HCT116 (cell line): ENCODE measurements at regions not wholly inside any gene's neighbourhood (a gene's known extent, or its start where the extent isn't known, plus 50 kb on each side); places are given as distances from the start of the nearest gene placed in this dataset.

Experiments
- ATAC-seq: fragments of 200-7000 bp; cut with Tn5 transposase; 2 replicates; pipeline ENCODE4 v1.9.1; 2020; ENCODE audit warnings: mild to moderate bottlenecking, moderate library complexity
- BruUV-seq: library from RNA; stranded (reverse); fragments of 400-500 nt; replicated peaks from 2 replicates; lab custom pipeline; 2021; lab: Mats Ljungman, UMichigan
- CTCF ChIA-PET: fragments of 300-600 bp; sonication (Branson Sonifier 250); formaldehyde crosslinking; loops from one replicate; lab custom pipeline; 2021; ENCODE audit warnings: antibody characterized with exemption; lab: Charles Lee
- POLR2A ChIA-PET: fragments of 300-600, 350-600 bp; sonication (Branson Sonifier 250); formaldehyde crosslinking; loops from one replicate; lab custom pipeline; 2021; ENCODE audit warnings: antibody characterized with exemption; lab: Charles Lee
- RAD21 ChIA-PET, 2 experiments: fragments of 300-600 bp; sonication (Branson Sonifier 250); formaldehyde crosslinking; loops; one replicate each; lab custom pipeline; 2023; ENCODE audit warnings: low total read pairs in 2 of 2; ENCODE audit not compliant: uncharacterized antibody in 2 of 2, unreplicated experiment in 2 of 2, low non-redundant PET in 1 of 2; lab: Charles Lee
- DNase-seq: peaks from one replicate; pipeline ENCODE4 v3.0.0-alpha.2; 2010; ENCODE audit warnings: low read depth, low spot score
- H2AFZ ChIP-seq: fragments of 200-600 bp; shearing (Covaris generic), sonication (generic); 2 replicates; pipeline ENCODE4 v1.6.1; 2017; ENCODE audit warnings: low read depth, mixed run types, mixed read lengths, antibody characterized with exemption, low read length; ENCODE audit not compliant: poor library complexity, severe bottlenecking
- H3K27ac ChIP-seq: 2 replicates; pipeline ENCODE4 v1.5.1; 2012; ENCODE audit warnings: low read depth, low read length
- H3K27me3 ChIP-seq: fragments of 200-600 bp; sonication (generic); 2 replicates; pipeline ENCODE4 v1.6.1; 2016; ENCODE audit warnings: mixed run types, low read length, mixed read lengths; ENCODE audit not compliant: insufficient read depth
- H3K36me3 ChIP-seq, 2 experiments: fragments of 200-500 bp in 1 of 2; fragments of 200-600 bp in 1 of 2; sonication (Bioruptor generic) in 1 of 2; sonication (generic) in 1 of 2; 2 replicates each; pipeline versions ENCODE4 v1.5.1 to v1.6.1; 2014 to 2016; ENCODE audit warnings: low read length in 2 of 2, inconsistent platforms in 1 of 2, mixed read lengths in 1 of 2, mixed run types in 1 of 2; ENCODE audit not compliant: insufficient read depth in 2 of 2, control insufficient read depth in 1 of 2
- H3K4me1 ChIP-seq, 2 experiments: fragments of 200-600 bp in 1 of 2; sonication (generic) in 1 of 2; 2 replicates each; pipeline versions ENCODE4 v1.5.1 to v1.6.1; 2012 to 2017; ENCODE audit warnings: low read length in 2 of 2, inconsistent platforms in 1 of 2, mild to moderate bottlenecking in 1 of 2, mixed read lengths in 1 of 2, mixed run types in 1 of 2, moderate library complexity in 1 of 2; ENCODE audit not compliant: insufficient read depth in 2 of 2, control insufficient read depth in 1 of 2
- H3K4me2 ChIP-seq: fragments of 200-600 bp; sonication (generic); 2 replicates; pipeline ENCODE4 v1.6.1; 2017; ENCODE audit warnings: mixed run types, low read length, mixed read lengths
- H3K4me3 ChIP-seq, 2 experiments: fragments of 200-600 bp in 1 of 2; sonication (generic) in 1 of 2; replicated peaks in 1 of 2; 2 replicates each; pipeline ENCODE4 v1.5.1; 2011 to 2016; ENCODE audit warnings: low read length in 2 of 2, control low read depth in 1 of 2, low read depth in 1 of 2, mild to moderate bottlenecking in 1 of 2, mixed read lengths in 1 of 2, mixed run types in 1 of 2
- H3K79me2 ChIP-seq: fragments of 200-600 bp; sonication (generic); 2 replicates; pipeline ENCODE4 v1.6.1; 2017; ENCODE audit warnings: mild to moderate bottlenecking, mixed run types, low read length, moderate library complexity, mixed read lengths; ENCODE audit not compliant: insufficient read depth
- H3K9ac ChIP-seq: fragments of 200-600 bp; sonication (generic); 2 replicates; pipeline ENCODE4 v1.6.1; 2016; ENCODE audit warnings: low read length, mixed read lengths
- H3K9me2 ChIP-seq: fragments of 200-600 bp; sonication (generic), shearing (Covaris generic); 2 replicates; pipeline ENCODE4 v1.6.1; 2017; ENCODE audit warnings: mixed run types, mild to moderate bottlenecking, moderate library complexity; ENCODE audit not compliant: insufficient read depth
- H3K9me3 ChIP-seq, 2 experiments: fragments of 200-500 bp in 1 of 2; fragments of 200-600 bp in 1 of 2; sonication (Bioruptor generic) in 1 of 2; sonication (generic) in 1 of 2; 2 replicates each; pipeline ENCODE4 v1.6.1; 2014 to 2017; ENCODE audit warnings: low read length in 2 of 2, mixed read lengths in 2 of 2, inconsistent platforms in 1 of 2, low read depth in 1 of 2, mild to moderate bottlenecking in 1 of 2, mixed run types in 1 of 2, moderate library complexity in 1 of 2; ENCODE audit not compliant: control insufficient read depth in 1 of 2, insufficient read depth in 1 of 2
- H4K20me1 ChIP-seq: fragments of 200-600 bp; sonication (generic), shearing (Covaris generic); 2 replicates; pipeline ENCODE4 v1.6.1; 2017; ENCODE audit warnings: mixed run types, mild to moderate bottlenecking, moderate library complexity; ENCODE audit not compliant: insufficient read depth
- EGR1 ChIP-seq: IDR thresholded peaks from 2 replicates; pipeline ENCODE4 v1.6.1; 2012; ENCODE audit warnings: low read depth
- POLR2AphosphoS5 ChIP-seq: IDR thresholded peaks from 2 replicates; pipeline ENCODE4 v1.6.1; 2011; ENCODE audit warnings: mild to moderate bottlenecking, low read depth, low read length, moderate library complexity
- intact Hi-C: fragments of 100-400 bp; cut with micrococcal nuclease; formaldehyde crosslinking; loops from 2 replicates; pipeline ENCODE4 v1.10.0; 2022
- TF ChIP-seq, protein P1 (sequence below): IDR thresholded peaks from 2 replicates; pipeline ENCODE4 v1.6.1; 2012; ENCODE audit warnings: low read depth

DNA sequence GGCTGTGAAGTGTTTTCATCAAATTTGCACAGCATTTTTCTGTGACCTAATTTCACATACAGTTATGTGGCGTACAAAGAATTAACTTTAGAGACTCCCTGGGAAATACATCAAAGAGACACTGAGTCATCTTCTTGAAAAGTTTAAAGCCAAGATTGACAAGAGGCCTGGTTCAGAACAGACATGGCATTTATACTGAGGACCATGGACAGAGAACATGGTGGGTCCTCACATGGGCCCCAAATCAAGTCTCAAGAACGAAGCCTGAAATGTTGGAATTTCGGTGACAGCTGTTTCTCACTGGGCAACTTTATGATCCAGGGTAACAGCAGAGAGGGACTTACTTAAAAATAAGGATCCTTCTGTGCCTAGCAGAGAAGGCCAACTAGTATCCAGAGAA lies 311.5 kb upstream of the KCNJ16 start:
- no peaks in the 10 kb centered on the region for H3K36me3 ChIP-seq
- BruUV-seq = no TSS peak
- H3K79me2 ChIP-seq = no peaks in the 10 kb centered on the region
- TF ChIP-seq, protein P1, sequence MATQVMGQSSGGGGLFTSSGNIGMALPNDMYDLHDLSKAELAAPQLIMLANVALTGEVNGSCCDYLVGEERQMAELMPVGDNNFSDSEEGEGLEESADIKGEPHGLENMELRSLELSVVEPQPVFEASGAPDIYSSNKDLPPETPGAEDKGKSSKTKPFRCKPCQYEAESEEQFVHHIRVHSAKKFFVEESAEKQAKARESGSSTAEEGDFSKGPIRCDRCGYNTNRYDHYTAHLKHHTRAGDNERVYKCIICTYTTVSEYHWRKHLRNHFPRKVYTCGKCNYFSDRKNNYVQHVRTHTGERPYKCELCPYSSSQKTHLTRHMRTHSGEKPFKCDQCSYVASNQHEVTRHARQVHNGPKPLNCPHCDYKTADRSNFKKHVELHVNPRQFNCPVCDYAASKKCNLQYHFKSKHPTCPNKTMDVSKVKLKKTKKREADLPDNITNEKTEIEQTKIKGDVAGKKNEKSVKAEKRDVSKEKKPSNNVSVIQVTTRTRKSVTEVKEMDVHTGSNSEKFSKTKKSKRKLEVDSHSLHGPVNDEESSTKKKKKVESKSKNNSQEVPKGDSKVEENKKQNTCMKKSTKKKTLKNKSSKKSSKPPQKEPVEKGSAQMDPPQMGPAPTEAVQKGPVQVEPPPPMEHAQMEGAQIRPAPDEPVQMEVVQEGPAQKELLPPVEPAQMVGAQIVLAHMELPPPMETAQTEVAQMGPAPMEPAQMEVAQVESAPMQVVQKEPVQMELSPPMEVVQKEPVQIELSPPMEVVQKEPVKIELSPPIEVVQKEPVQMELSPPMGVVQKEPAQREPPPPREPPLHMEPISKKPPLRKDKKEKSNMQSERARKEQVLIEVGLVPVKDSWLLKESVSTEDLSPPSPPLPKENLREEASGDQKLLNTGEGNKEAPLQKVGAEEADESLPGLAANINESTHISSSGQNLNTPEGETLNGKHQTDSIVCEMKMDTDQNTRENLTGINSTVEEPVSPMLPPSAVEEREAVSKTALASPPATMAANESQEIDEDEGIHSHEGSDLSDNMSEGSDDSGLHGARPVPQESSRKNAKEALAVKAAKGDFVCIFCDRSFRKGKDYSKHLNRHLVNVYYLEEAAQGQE = peak; percentile 37
- no peak for TF ChIP-seq POLR2AphosphoS5
- H3K4me1 ChIP-seq = peaks cover 3 to 23% of the 10 kb centered on the region in 2 experiments; a peak in 3 of 4 replicates
- DNase-seq = no peak
- POLR2A ChIA-PET = no interaction called here
- H3K27ac ChIP-seq = no peak overlapping the region
- ATAC-seq = no peak
- no peaks in the 10 kb centered on the region for H3K27me3 ChIP-seq
- no peaks in the 10 kb centered on the region for H3K9me2 ChIP-seq
- H3K4me2 ChIP-seq = no peak overlapping the region
- intact Hi-C loops = no loop called here
- peaks cover 0 to 5% of the 10 kb centered on the region in 2 experiments; a peak in 2 of 4 replicates for H3K9me3 ChIP-seq
- H3K9ac ChIP-seq = no peak overlapping the region
- CTCF ChIA-PET = no interaction called here
- RAD21 ChIA-PET = no interaction called here
- H2AFZ ChIP-seq = no peak overlapping the region
- H3K4me3 ChIP-seq = no peak overlapping the region
- H4K20me1 ChIP-seq = no peaks in the 10 kb centered on the region

- Histone ChIP-seq H3K9me3 (peaks cover 0 to 7% of the 10 kb centered on the region in 2 experiments; a peak in 2 of 4 replicates), H3K9me2 (no peaks in the 10 kb centered on the region), H3K9ac (no peak overlapping the region), H3K27ac (no peak overlapping the region), H4K20me1 (no peaks in the 10 kb centered on the region), H2AFZ (no peak overlapping the region), H3K79me2 (no peaks in the 10 kb centered on the region), H3K4me1 (peaks cover 3 to 23% of the 10 kb centered on the region in 2 experiments; a peak in 3 of 4 replicates), H3K27me3 (no peaks in the 10 kb centered on the region), H3K4me3 (no peak overlapping the region), H3K36me3 (no peaks in the 10 kb centered on the region), H3K4me2 (no peak overlapping the region)
- intact Hi-C loops = no loop called here
- DNase-seq (no peak), ATAC-seq (no peak)
- POLR2A ChIA-PET = no interaction called here
- CTCF ChIA-PET = no interaction called here
- BruUV-seq = no TSS peak
- RAD21 ChIA-PET = no interaction called here
- no peak for TF ChIP-seq EGR1
These were observed 310.9 kb upstream of the KCNJ16 start for GRCh38 chr17:69764146-69764545.
